SK-N-SH (cell line): ENCODE measurements at regions not wholly inside any gene's neighbourhood (a gene's known extent, or its start where the extent isn't known, plus 50 kb on each side); places are given as distances from the start of the nearest gene placed in this dataset.

Experiments
- CTCF ChIA-PET: fragments of 300-600, 350-600 bp; formaldehyde crosslinking; extraction: SDS; loops from one replicate; lab custom pipeline; 2021; lab: Yijun Ruan, JAX
- POLR2A ChIA-PET: fragments of 350-600 bp; sonication (Branson Sonifier 250); formaldehyde crosslinking; extraction: SDS; loops from one replicate; lab custom pipeline; 2020; ENCODE audit warnings: antibody characterized with exemption, inconsistent platforms; lab: Yijun Ruan, JAX
- DNase-seq: peaks from one replicate; pipeline ENCODE4 v3.0.0; 2012
- H2AFZ ChIP-seq: fragments of 200-600 bp; sonication (generic); 2 replicates; pipeline ENCODE4 v1.8.1; 2016; ENCODE audit warnings: antibody characterized with exemption, mild to moderate bottlenecking, low read depth
- H3F3A ChIP-seq: fragments of 200-600 bp; sonication (generic); replicated peaks from 2 replicates; pipeline ENCODE3; 2016; ENCODE audit warnings: antibody characterized with exemption, mild to moderate bottlenecking; ENCODE audit not compliant: insufficient read depth
- H3K27ac ChIP-seq, 2 experiments: fragments of 200-500 bp in 1 of 2; fragments of 200-600 bp in 1 of 2; sonication (Bioruptor generic) in 1 of 2; sonication (generic), shearing (Covaris generic) in 1 of 2; 2 replicates each; pipeline versions ENCODE4 v1.5.1 to v1.6.1; 2014 to 2016; ENCODE audit warnings: low read depth in 2 of 2, inconsistent platforms in 1 of 2, low read length in 1 of 2, mild to moderate bottlenecking in 1 of 2, mixed read lengths in 1 of 2
- H3K27me3 ChIP-seq: fragments of 200-600 bp; sonication (generic), shearing (Covaris generic); 2 replicates; pipeline ENCODE4 v1.6.1; 2016; ENCODE audit warnings: mixed run types; ENCODE audit not compliant: insufficient read depth
- H3K36me3 ChIP-seq, 2 experiments: fragments of 200-500 bp in 1 of 2; fragments of 200-600 bp in 1 of 2; sonication (Bioruptor generic) in 1 of 2; sonication (generic) in 1 of 2; replicated peaks in 1 of 2; 2 replicates each; pipeline versions ENCODE3 to v1.5.1; 2014 to 2016; ENCODE audit warnings: low read length in 1 of 2, mild to moderate bottlenecking in 1 of 2; ENCODE audit not compliant: insufficient read depth in 2 of 2, control insufficient read depth in 1 of 2
- H3K4me1 ChIP-seq, 2 experiments: fragments of 200-500 bp in 1 of 2; fragments of 200-600 bp in 1 of 2; sonication (Bioruptor generic) in 1 of 2; sonication (generic), shearing (Covaris generic) in 1 of 2; 2 replicates each; pipeline versions ENCODE4 v1.5.1 to v1.6.1; 2014 to 2016; ENCODE audit warnings: low read depth in 1 of 2, low read length in 1 of 2, mixed run types in 1 of 2; ENCODE audit not compliant: insufficient read depth in 2 of 2, control insufficient read depth in 1 of 2
- H3K4me2 ChIP-seq: fragments of 200-600 bp; sonication (generic), shearing (Covaris generic); 2 replicates; pipeline ENCODE4 v1.6.1; 2017; ENCODE audit warnings: mixed run types
- H3K4me3 ChIP-seq, 2 experiments: fragments of 200-500 bp in 1 of 2; fragments of 200-600 bp in 1 of 2; sonication (Bioruptor generic) in 1 of 2; sonication (generic), shearing (Covaris generic) in 1 of 2; 2 replicates each; pipeline versions ENCODE4 v1.5.1 to v1.8.1; 2014 to 2016; ENCODE audit warnings: low read depth in 2 of 2, inconsistent platforms in 1 of 2, low read length in 1 of 2, mild to moderate bottlenecking in 1 of 2, mixed read lengths in 1 of 2, moderate library complexity in 1 of 2
- H3K79me2 ChIP-seq: fragments of 200-600 bp; sonication (generic); 2 replicates; pipeline ENCODE4 v1.8.1; 2017; ENCODE audit warnings: mild to moderate bottlenecking; ENCODE audit not compliant: insufficient read depth
- H3K9ac ChIP-seq: fragments of 200-600 bp; sonication (generic); 2 replicates; pipeline ENCODE4 v1.6.1; 2017; ENCODE audit warnings: mixed run types
- H3K9me2 ChIP-seq: fragments of 200-600 bp; sonication (generic); 2 replicates; pipeline ENCODE4 v1.6.1; 2017; ENCODE audit warnings: mixed run types
- H3K9me3 ChIP-seq: fragments of 200-600 bp; sonication (generic); 2 replicates; pipeline ENCODE4 v1.6.1; 2017; ENCODE audit warnings: mixed run types, mild to moderate bottlenecking, moderate library complexity
- H4K20me1 ChIP-seq: fragments of 200-600 bp; sonication (generic); 2 replicates; pipeline ENCODE4 v1.6.1; 2017; ENCODE audit warnings: mild to moderate bottlenecking, mixed run types; ENCODE audit not compliant: insufficient read depth
- ELF1 ChIP-seq: IDR thresholded peaks from 2 replicates; pipeline ENCODE4 v1.4.0; 2012
- EP300 ChIP-seq, 2 experiments: IDR thresholded peaks; 2 replicates each; pipeline versions ENCODE4 v1.4.0 to v1.6.1; 2012; ENCODE audit warnings: borderline replicate concordance in 1 of 2, low read depth in 1 of 2, low read length in 1 of 2
- EZH2phosphoT487 ChIP-seq: fragments of 200-600 bp; sonication (generic); IDR thresholded peaks from 2 replicates; pipeline ENCODE4 v1.6.1; 2017; ENCODE audit warnings: low read depth, mixed run types, mild to moderate bottlenecking, antibody characterized with exemption, moderate library complexity, borderline replicate concordance
- FOSL2 ChIP-seq: IDR thresholded peaks from 2 replicates; pipeline ENCODE4 v1.4.0; 2012; ENCODE audit warnings: low read depth, mild to moderate bottlenecking, moderate library complexity, borderline replicate concordance
- FOXJ3 ChIP-seq: sonication (generic); formaldehyde crosslinking; IDR thresholded peaks from 2 replicates; pipeline ENCODE4 v1.5.1; 2020; ENCODE audit warnings: mild to moderate bottlenecking, missing genetic modification reagents
- GABPA ChIP-seq: IDR thresholded peaks from 2 replicates; pipeline ENCODE4 v1.4.0; 2012; ENCODE audit warnings: low read depth, mild to moderate bottlenecking
- IRF3 ChIP-seq: fragments of 150-350 bp; IDR thresholded peaks from 2 replicates; pipeline ENCODE4 v1.6.1; 2016; ENCODE audit warnings: mild to moderate bottlenecking, low read depth, low read length
- MAX ChIP-seq: IDR thresholded peaks from 2 replicates; pipeline ENCODE4 v1.4.0; 2012; ENCODE audit warnings: low read depth
- MEF2A ChIP-seq: IDR thresholded peaks from 2 replicates; pipeline ENCODE4 v1.4.0; 2012; ENCODE audit warnings: low read depth, borderline replicate concordance
- MXI1 ChIP-seq: IDR thresholded peaks from 2 replicates; pipeline ENCODE4 v1.6.1; 2012; ENCODE audit warnings: mild to moderate bottlenecking, low read depth, low read length, improper control_type of control experiment
- NFIC ChIP-seq: IDR thresholded peaks from 2 replicates; pipeline ENCODE4 v1.4.0; 2012; ENCODE audit warnings: borderline replicate concordance
- POLR2AphosphoS5 ChIP-seq: IDR thresholded peaks from 2 replicates; pipeline ENCODE4 v1.6.1; 2012; ENCODE audit warnings: low read depth, low read length
- RAD21 ChIP-seq: IDR thresholded peaks from 2 replicates; pipeline ENCODE4 v1.6.1; 2012; ENCODE audit warnings: mild to moderate bottlenecking, low read length
- RFX5 ChIP-seq: IDR thresholded peaks from 2 replicates; pipeline ENCODE4 v1.6.1; 2012; ENCODE audit warnings: mild to moderate bottlenecking, improper control_type of control experiment, low read length
- RXRA ChIP-seq: IDR thresholded peaks from 2 replicates; pipeline ENCODE4 v1.4.0; 2012; ENCODE audit warnings: low read depth, mild to moderate bottlenecking, borderline replicate concordance
- TCF12 ChIP-seq: IDR thresholded peaks from 2 replicates; pipeline ENCODE4 v1.4.0; 2012
- YY1 ChIP-seq: IDR thresholded peaks from 2 replicates; pipeline ENCODE4 v1.4.0; 2012; ENCODE audit warnings: low read depth, mild to moderate bottlenecking
- WGBS: methylation state at CpG from one replicate; pipeline ENCODE4 v1.1.6; 2017; ENCODE audit warnings: low lambda C conversion rate; 5-methylcytosine and 5-hydroxymethylcytosine counted together
- TF ChIP-seq, protein P1 (sequence below): IDR thresholded peaks from 2 replicates; pipeline ENCODE4; 2012
- TF ChIP-seq, protein P2 (sequence below): IDR thresholded peaks from 2 replicates; pipeline ENCODE4 v1.4.0; 2012; ENCODE audit warnings: low read depth, borderline replicate concordance

GRCh38 chr10:131009791-131010190, 301.7 kb downstream of the TCERG1L start:
- Histone ChIP-seq H3K36me3 (no peaks in the 10 kb centered on the region), H3K4me1 (no peaks in the 10 kb centered on the region), H3K9ac (no peak overlapping the region), H3K4me2 (no peak overlapping the region), H3F3A (no peaks in the 10 kb centered on the region), H3K9me3 (no peaks in the 10 kb centered on the region), H3K4me3 (no peak overlapping the region), H3K79me2 (no peaks in the 10 kb centered on the region), H4K20me1 (no peaks in the 10 kb centered on the region), H2AFZ (no peak overlapping the region), H3K27ac (no peak overlapping the region), H3K9me2 (no peaks in the 10 kb centered on the region), H3K27me3 (no peaks in the 10 kb centered on the region)
- DNase-seq, result no peak
- POLR2A ChIA-PET, result no interaction called here
- CTCF ChIA-PET, result no interaction called here
- WGBS, result 21% methylated on average over 4 of the region's 5 CpGs
- no peak for TF ChIP-seq FOXJ3 (CRISPR knock-in tag)
- TF ChIP-seq RXRA, result no peak
- TF ChIP-seq EP300 (IDR thresholded peaks at IDR 0.05; ENCODE audit: borderline replicate concordance in 1 of 2, low read depth in 1 of 2, low read length in 1 of 2), result no peak
- TF ChIP-seq YY1, result no peak
- no peak for TF ChIP-seq NFIC
- no peak for TF ChIP-seq GABPA
- TF ChIP-seq POLR2AphosphoS5, result no peak
- no peak for TF ChIP-seq MEF2A
- TF ChIP-seq MXI1, result no peak
- TF ChIP-seq TCF12, result no peak
- TF ChIP-seq, protein P1, sequence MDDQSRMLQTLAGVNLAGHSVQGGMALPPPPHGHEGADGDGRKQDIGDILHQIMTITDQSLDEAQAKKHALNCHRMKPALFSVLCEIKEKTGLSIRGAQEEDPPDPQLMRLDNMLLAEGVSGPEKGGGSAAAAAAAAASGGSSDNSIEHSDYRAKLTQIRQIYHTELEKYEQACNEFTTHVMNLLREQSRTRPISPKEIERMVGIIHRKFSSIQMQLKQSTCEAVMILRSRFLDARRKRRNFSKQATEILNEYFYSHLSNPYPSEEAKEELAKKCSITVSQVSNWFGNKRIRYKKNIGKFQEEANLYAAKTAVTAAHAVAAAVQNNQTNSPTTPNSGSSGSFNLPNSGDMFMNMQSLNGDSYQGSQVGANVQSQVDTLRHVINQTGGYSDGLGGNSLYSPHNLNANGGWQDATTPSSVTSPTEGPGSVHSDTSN, result no peak
- TF ChIP-seq RAD21, result no peak
- TF ChIP-seq RFX5, result no peak
- TF ChIP-seq MAX, result no peak
- TF ChIP-seq, protein P2, sequence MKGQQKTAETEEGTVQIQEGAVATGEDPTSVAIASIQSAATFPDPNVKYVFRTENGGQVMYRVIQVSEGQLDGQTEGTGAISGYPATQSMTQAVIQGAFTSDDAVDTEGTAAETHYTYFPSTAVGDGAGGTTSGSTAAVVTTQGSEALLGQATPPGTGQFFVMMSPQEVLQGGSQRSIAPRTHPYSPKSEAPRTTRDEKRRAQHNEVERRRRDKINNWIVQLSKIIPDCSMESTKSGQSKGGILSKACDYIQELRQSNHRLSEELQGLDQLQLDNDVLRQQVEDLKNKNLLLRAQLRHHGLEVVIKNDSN, result no peak
- TF ChIP-seq EZH2phosphoT487, result no peak
- no peak for TF ChIP-seq FOSL2
- no peak for TF ChIP-seq IRF3
- no peak for TF ChIP-seq ELF1
